ENCODE measurements at regions not wholly inside any gene's neighbourhood (a gene's known extent, or its start where the extent isn't known, plus 50 kb on each side); places are given as distances from the start of the nearest gene placed in this dataset.

GRCh38 chr4:3657902-3658529 lies 108.2 kb upstream of the ADRA2C start:
- Histone ChIP-seq H3K36me3 (ENCODE audit: control insufficient read depth, insufficient read depth, low read length) (no peaks in the 10 kb centered on the region), H3K27ac (ENCODE audit: low read depth, low read length, severe bottlenecking) (no peak overlapping the region), H3K4me3 (ENCODE audit: extremely low read depth, insufficient read depth, low read length, poor library complexity, severe bottlenecking) (no peak overlapping the region), H3K4me1 (ENCODE audit: control insufficient read depth, insufficient read depth, low read length, poor library complexity, severe bottlenecking) (peaks cover 4% of the 10 kb centered on the region), H3K9me3 (ENCODE audit: control insufficient read depth, low read length) (no peaks in the 10 kb centered on the region)
- WGBS, 2 experiments (ENCODE audit: insufficient coverage in 2 of 2), result 82 to 86% methylated on average over 16 to 18 of the region's 20 CpGs

- Histone ChIP-seq H3K4me1 (ENCODE audit: control insufficient read depth, insufficient read depth, low read length, poor library complexity, severe bottlenecking) (peaks cover 4% of the 10 kb centered on the region), H3K27ac (ENCODE audit: low read depth, low read length, severe bottlenecking) (no peak overlapping the region), H3K9me3 (ENCODE audit: control insufficient read depth, low read length) (no peaks in the 10 kb centered on the region), H3K36me3 (ENCODE audit: control insufficient read depth, insufficient read depth, low read length) (no peaks in the 10 kb centered on the region), H3K4me3 (ENCODE audit: extremely low read depth, insufficient read depth, low read length, poor library complexity, severe bottlenecking) (no peak overlapping the region)
- WGBS, 2 experiments (ENCODE audit: insufficient coverage in 2 of 2), result 81 to 86% methylated on average over 13 to 20 of the region's 24 CpGs
These were observed 109.5 kb upstream of the ADRA2C start for GRCh38 chr4:3656416-3657356.

- Histone ChIP-seq H3K4me3 (ENCODE audit: extremely low read depth, insufficient read depth, low read length, poor library complexity, severe bottlenecking) (no peak overlapping the region), H3K9me3 (ENCODE audit: control insufficient read depth, low read length) (no peaks in the 10 kb centered on the region), H3K36me3 (ENCODE audit: control insufficient read depth, insufficient read depth, low read length) (no peaks in the 10 kb centered on the region), H3K4me1 (ENCODE audit: control insufficient read depth, insufficient read depth, low read length, poor library complexity, severe bottlenecking) (peaks cover 4% of the 10 kb centered on the region), H3K27ac (ENCODE audit: low read depth, low read length, severe bottlenecking) (no peak overlapping the region)
- WGBS, 2 experiments (ENCODE audit: insufficient coverage in 2 of 2), result 70 to 72% methylated on average over 8 of the region's 8 CpGs
These were observed 110.2 kb upstream of the ADRA2C start for GRCh38 chr4:3655963-3656362.

GRCh38 chr4:3655485-3655884 lies 110.7 kb upstream of the ADRA2C start:
- Histone ChIP-seq H3K9me3 (ENCODE audit: control insufficient read depth, low read length) (no peaks in the 10 kb centered on the region), H3K27ac (ENCODE audit: low read depth, low read length, severe bottlenecking) (no peak overlapping the region), H3K4me3 (ENCODE audit: extremely low read depth, insufficient read depth, low read length, poor library complexity, severe bottlenecking) (no peak overlapping the region), H3K4me1 (ENCODE audit: control insufficient read depth, insufficient read depth, low read length, poor library complexity, severe bottlenecking) (peaks cover 4% of the 10 kb centered on the region), H3K36me3 (ENCODE audit: control insufficient read depth, insufficient read depth, low read length) (no peaks in the 10 kb centered on the region)
- 63 to 74% methylated on average over 7 of the region's 9 CpGs for WGBS, 2 experiments (ENCODE audit: insufficient coverage in 2 of 2)

GRCh38 chr4:3654036-3654807 lies 112.0 kb upstream of the ADRA2C start:
- no peaks in the 10 kb centered on the region for H3K36me3 ChIP-seq (ENCODE audit: control insufficient read depth, insufficient read depth, low read length)
- no peaks in the 10 kb centered on the region for H3K9me3 ChIP-seq (ENCODE audit: control insufficient read depth, low read length)
- 88 to 90% methylated on average over 24 to 30 of the region's 30 CpGs for WGBS, 2 experiments (ENCODE audit: insufficient coverage in 2 of 2)
- no peak overlapping the region for H3K27ac ChIP-seq (ENCODE audit: low read depth, low read length, severe bottlenecking)
- H3K4me3 ChIP-seq (ENCODE audit: extremely low read depth, insufficient read depth, low read length, poor library complexity, severe bottlenecking), result no peak overlapping the region
- H3K4me1 ChIP-seq (ENCODE audit: control insufficient read depth, insufficient read depth, low read length, poor library complexity, severe bottlenecking), result peaks cover 4% of the 10 kb centered on the region

- H3K4me1 ChIP-seq (ENCODE audit: control insufficient read depth, insufficient read depth, low read length, poor library complexity, severe bottlenecking), result no peaks in the 10 kb centered on the region
- H3K27ac ChIP-seq (ENCODE audit: low read depth, low read length, severe bottlenecking), result no peak overlapping the region
- WGBS, 2 experiments (ENCODE audit: insufficient coverage in 2 of 2), result 93 to 99% methylated on average over 13 to 14 of the region's 14 CpGs
- no peaks in the 10 kb centered on the region for H3K9me3 ChIP-seq (ENCODE audit: control insufficient read depth, low read length)
- H3K36me3 ChIP-seq (ENCODE audit: control insufficient read depth, insufficient read depth, low read length), result no peaks in the 10 kb centered on the region
- H3K4me3 ChIP-seq (ENCODE audit: extremely low read depth, insufficient read depth, low read length, poor library complexity, severe bottlenecking), result no peak overlapping the region
These were observed 113.6 kb upstream of the ADRA2C start for GRCh38 chr4:3652586-3652985.

GRCh38 chr4:3651267-3651845 lies 114.8 kb upstream of the ADRA2C start:
- H3K36me3 ChIP-seq (ENCODE audit: control insufficient read depth, insufficient read depth, low read length), result no peaks in the 10 kb centered on the region
- H3K9me3 ChIP-seq (ENCODE audit: control insufficient read depth, low read length), result no peaks in the 10 kb centered on the region
- H3K4me3 ChIP-seq (ENCODE audit: extremely low read depth, insufficient read depth, low read length, poor library complexity, severe bottlenecking), result no peak overlapping the region
- WGBS, 2 experiments (ENCODE audit: insufficient coverage in 2 of 2), result 87 to 95% methylated on average over 8 to 13 of the region's 16 CpGs
- H3K27ac ChIP-seq (ENCODE audit: low read depth, low read length, severe bottlenecking), result no peak overlapping the region
- no peaks in the 10 kb centered on the region for H3K4me1 ChIP-seq (ENCODE audit: control insufficient read depth, insufficient read depth, low read length, poor library complexity, severe bottlenecking)

GRCh38 chr4:3649491-3649890 lies 116.7 kb upstream of the ADRA2C start:
- H3K9me3 ChIP-seq (ENCODE audit: control insufficient read depth, low read length), result no peaks in the 10 kb centered on the region
- no peaks in the 10 kb centered on the region for H3K36me3 ChIP-seq (ENCODE audit: control insufficient read depth, insufficient read depth, low read length)
- H3K4me3 ChIP-seq (ENCODE audit: extremely low read depth, insufficient read depth, low read length, poor library complexity, severe bottlenecking), result no peak overlapping the region
- peaks cover 3% of the 10 kb centered on the region for H3K4me1 ChIP-seq (ENCODE audit: control insufficient read depth, insufficient read depth, low read length, poor library complexity, severe bottlenecking)
- 93 to 94% methylated on average over 13 to 14 of the region's 16 CpGs for WGBS, 2 experiments (ENCODE audit: insufficient coverage in 2 of 2)
- no peak overlapping the region for H3K27ac ChIP-seq (ENCODE audit: low read depth, low read length, severe bottlenecking)

- 87% methylated on average over 11 to 17 of the region's 17 CpGs for WGBS, 2 experiments (ENCODE audit: insufficient coverage in 2 of 2)
- Histone ChIP-seq H3K9me3 (ENCODE audit: control insufficient read depth, low read length) (no peaks in the 10 kb centered on the region), H3K4me1 (ENCODE audit: control insufficient read depth, insufficient read depth, low read length, poor library complexity, severe bottlenecking) (peaks cover 3% of the 10 kb centered on the region), H3K27ac (ENCODE audit: low read depth, low read length, severe bottlenecking) (no peak overlapping the region), H3K36me3 (ENCODE audit: control insufficient read depth, insufficient read depth, low read length) (no peaks in the 10 kb centered on the region), H3K4me3 (ENCODE audit: extremely low read depth, insufficient read depth, low read length, poor library complexity, severe bottlenecking) (no peak overlapping the region)
These were observed 116.5 kb upstream of the LRPAP1 start for GRCh38 chr4:3648731-3649130.

- Histone ChIP-seq H3K9me3 (ENCODE audit: control insufficient read depth, low read length) (no peaks in the 10 kb centered on the region), H3K27ac (ENCODE audit: low read depth, low read length, severe bottlenecking) (no peak overlapping the region), H3K4me3 (ENCODE audit: extremely low read depth, insufficient read depth, low read length, poor library complexity, severe bottlenecking) (no peak overlapping the region), H3K36me3 (ENCODE audit: control insufficient read depth, insufficient read depth, low read length) (no peaks in the 10 kb centered on the region), H3K4me1 (ENCODE audit: control insufficient read depth, insufficient read depth, low read length, poor library complexity, severe bottlenecking) (peaks cover 4% of the 10 kb centered on the region)
- 89% methylated on average over 16 of the region's 16 CpGs for WGBS, 2 experiments (ENCODE audit: insufficient coverage in 2 of 2)
These were observed 116.0 kb upstream of the LRPAP1 start for GRCh38 chr4:3648195-3648594.

Data from mesodermal cell (in vitro differentiated cells).